Colonic mucosa (tissue), 4 donors: ENCODE measurements at regions not wholly inside any gene's neighbourhood (a gene's known extent, or its start where the extent isn't known, plus 50 kb on each side); places are given as distances from the start of the nearest gene placed in this dataset.

Experiments used
- DNase-seq: peaks from one replicate; pipeline ENCODE4 v3.0.0-alpha.2; 2020
- H3K27ac ChIP-seq: fragments of 200-600 bp; one replicate; pipeline ENCODE4 v1.8.0; 2021
- H3K27me3 ChIP-seq: fragments of 200-600 bp; one replicate; pipeline ENCODE4 v1.8.0; 2021
- H3K36me3 ChIP-seq: fragments of 200-600 bp; one replicate; pipeline ENCODE4 v1.8.0; 2021
- H3K4me1 ChIP-seq: fragments of 200-600 bp; one replicate; pipeline ENCODE4 v1.8.0; 2021; ENCODE audit warnings: mild to moderate bottlenecking
- H3K4me3 ChIP-seq: fragments of 200-600 bp; one replicate; pipeline ENCODE4 v1.8.0; 2021
- H3K9ac ChIP-seq, 2 donors: one replicate each; pipeline ENCODE4 v1.7.0; 2013; ENCODE audit warnings: control low read depth in 2 of 2, low read depth in 2 of 2, low read length in 2 of 2
- H3K9me3 ChIP-seq: fragments of 200-600 bp; one replicate; pipeline ENCODE4 v1.8.0; 2021
- intact Hi-C: fragments of 100-400 bp; cut with DNase I; formaldehyde crosslinking; loops from one replicate; pipeline ENCODE4 v1.14.1; 2022
- TF ChIP-seq, protein P1 (sequence below): fragments of 200-600 bp; IDR thresholded peaks from one replicate; pipeline ENCODE4 v1.8.0; 2022; ENCODE audit warnings: antibody characterized with exemption, mild to moderate bottlenecking
- donor health status: healthy.
- donor health status: DM: no; HTN: no; CAD: no.
- donor health status: DM: no; HTN: no; CAD: no.

DNA sequence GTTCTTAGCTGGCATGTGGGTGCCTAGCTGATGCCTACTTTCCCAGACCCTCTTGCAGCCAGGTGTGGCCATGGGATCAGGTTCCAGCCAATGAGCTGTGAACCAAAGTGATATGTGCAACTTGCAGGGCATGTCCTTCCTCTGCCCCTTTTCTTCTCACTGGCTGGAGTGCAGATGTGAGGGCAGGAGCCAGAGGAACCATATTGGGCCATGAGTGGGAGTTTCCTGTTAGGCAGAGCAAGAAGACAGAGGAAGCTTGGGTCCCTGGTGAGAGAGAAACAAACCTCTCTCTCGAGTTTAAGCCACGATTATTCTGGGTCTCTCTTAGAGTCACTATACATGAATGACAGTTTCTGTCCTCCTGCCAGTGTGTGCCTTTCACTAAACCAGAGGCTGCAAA lies 120.4 kb upstream of the STX18 start:
- no peaks in the 10 kb centered on the region for H3K27me3 ChIP-seq
- H3K4me1 ChIP-seq: no peaks in the 10 kb centered on the region
- no peak for DNase-seq
- no peaks in the 10 kb centered on the region for H3K9me3 ChIP-seq
- no peak overlapping the region for H3K27ac ChIP-seq
- TF ChIP-seq, protein P1, sequence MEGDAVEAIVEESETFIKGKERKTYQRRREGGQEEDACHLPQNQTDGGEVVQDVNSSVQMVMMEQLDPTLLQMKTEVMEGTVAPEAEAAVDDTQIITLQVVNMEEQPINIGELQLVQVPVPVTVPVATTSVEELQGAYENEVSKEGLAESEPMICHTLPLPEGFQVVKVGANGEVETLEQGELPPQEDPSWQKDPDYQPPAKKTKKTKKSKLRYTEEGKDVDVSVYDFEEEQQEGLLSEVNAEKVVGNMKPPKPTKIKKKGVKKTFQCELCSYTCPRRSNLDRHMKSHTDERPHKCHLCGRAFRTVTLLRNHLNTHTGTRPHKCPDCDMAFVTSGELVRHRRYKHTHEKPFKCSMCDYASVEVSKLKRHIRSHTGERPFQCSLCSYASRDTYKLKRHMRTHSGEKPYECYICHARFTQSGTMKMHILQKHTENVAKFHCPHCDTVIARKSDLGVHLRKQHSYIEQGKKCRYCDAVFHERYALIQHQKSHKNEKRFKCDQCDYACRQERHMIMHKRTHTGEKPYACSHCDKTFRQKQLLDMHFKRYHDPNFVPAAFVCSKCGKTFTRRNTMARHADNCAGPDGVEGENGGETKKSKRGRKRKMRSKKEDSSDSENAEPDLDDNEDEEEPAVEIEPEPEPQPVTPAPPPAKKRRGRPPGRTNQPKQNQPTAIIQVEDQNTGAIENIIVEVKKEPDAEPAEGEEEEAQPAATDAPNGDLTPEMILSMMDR: no peak
- intact Hi-C loops: no loop called here
- H3K4me3 ChIP-seq: no peak overlapping the region
- no peaks in the 10 kb centered on the region for H3K36me3 ChIP-seq
- H3K9ac ChIP-seq: no peak overlapping the region

DNA sequence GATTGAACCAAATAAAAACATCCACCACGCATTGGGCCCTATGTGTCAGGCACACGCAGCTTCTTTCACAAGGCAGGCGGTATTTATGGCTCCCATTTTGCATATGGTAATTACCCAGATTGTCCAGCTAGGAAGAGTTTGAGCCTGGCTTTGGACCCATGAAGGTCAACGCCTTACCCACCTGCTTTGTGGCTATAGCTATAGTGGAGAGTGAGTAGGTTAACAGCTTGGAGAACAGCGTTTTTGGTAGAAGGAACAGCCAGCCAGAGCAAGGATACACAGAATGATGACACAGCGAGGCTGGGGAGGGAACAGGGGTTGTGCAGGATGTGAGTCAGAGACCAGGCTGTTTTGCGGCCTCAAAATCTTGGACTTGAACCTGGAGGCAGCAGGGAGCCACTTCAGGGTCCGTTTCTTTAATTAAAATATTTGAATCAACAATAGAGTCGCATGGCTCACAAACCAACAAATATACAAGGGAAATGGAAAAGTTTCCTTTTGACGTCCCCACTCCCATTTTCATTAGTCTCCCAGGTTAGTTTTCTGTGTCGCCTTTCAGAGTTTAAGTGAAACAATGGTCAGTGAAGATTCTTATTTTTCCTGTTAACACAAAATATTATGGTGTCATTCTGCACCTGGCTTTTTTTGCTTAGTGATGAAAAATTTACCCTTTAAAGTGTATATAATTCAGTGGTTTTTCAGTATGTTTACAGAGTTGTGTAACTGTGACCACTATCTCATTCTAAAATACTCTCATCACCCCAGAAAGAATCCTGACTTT lies 118.2 kb upstream of the STX18 start:
- intact Hi-C loops: no loop called here
- Histone ChIP-seq H3K9me3 (no peaks in the 10 kb centered on the region), H3K9ac (no peak overlapping the region), H3K27me3 (no peaks in the 10 kb centered on the region), H3K27ac (no peak overlapping the region), H3K4me1 (no peaks in the 10 kb centered on the region), H3K36me3 (no peaks in the 10 kb centered on the region), H3K4me3 (no peak overlapping the region)
- TF ChIP-seq, protein P1: no peak
- no peak for DNase-seq

DNA sequence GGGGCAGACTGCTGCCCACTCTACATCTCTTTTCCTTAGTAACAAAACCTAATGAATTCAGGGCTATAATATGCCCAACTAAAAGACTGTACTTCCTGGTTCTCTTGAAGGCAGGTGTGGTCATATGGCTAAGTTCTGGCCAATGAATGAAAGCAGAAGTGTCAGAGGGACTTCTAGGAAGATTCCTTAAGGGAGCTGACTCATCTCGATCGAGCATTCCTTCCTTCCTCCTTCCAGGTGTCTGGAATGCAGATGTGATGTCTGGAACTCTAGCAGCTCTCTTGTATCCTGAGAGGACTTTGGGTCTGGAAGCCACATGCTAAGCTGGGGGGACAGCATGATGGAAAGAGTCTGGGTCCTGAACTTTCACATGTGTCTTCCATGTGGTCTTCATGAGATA lies 116.2 kb upstream of the STX18 start:
- Histone ChIP-seq H3K27ac (no peak overlapping the region), H3K27me3 (no peaks in the 10 kb centered on the region), H3K4me1 (no peaks in the 10 kb centered on the region), H3K36me3 (no peaks in the 10 kb centered on the region), H3K9ac (no peak overlapping the region), H3K4me3 (no peak overlapping the region), H3K9me3 (no peaks in the 10 kb centered on the region)
- TF ChIP-seq, protein P1: no peak
- DNase-seq: no peak
- intact Hi-C loops: no loop called here

DNA sequence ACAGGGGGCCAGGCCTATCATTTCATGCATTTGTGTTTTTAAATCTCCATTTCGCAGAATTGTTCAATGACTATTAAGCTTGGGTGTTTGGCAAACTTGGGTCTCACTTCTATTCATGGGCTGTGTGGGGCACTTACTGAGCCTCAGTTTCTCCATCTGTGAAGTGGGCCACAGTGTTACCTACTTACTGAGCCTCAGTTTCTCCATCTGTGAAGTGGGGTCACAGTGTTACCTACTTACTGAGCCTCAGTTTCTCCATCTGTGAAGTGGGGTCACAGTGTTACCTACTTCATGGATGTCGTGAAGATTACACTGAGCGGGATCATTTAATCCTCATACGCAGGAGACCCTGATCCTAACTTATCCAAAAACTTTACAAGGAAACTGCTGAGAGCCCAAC lies 115.1 kb upstream of the STX18 start:
- Histone ChIP-seq H3K36me3 (no peaks in the 10 kb centered on the region), H3K27me3 (no peaks in the 10 kb centered on the region), H3K4me1 (no peaks in the 10 kb centered on the region), H3K27ac (no peak overlapping the region), H3K4me3 (no peak overlapping the region), H3K9ac (no peak overlapping the region), H3K9me3 (no peaks in the 10 kb centered on the region)
- TF ChIP-seq, protein P1: no peak
- no peak for DNase-seq
- intact Hi-C loops: no loop called here

DNA sequence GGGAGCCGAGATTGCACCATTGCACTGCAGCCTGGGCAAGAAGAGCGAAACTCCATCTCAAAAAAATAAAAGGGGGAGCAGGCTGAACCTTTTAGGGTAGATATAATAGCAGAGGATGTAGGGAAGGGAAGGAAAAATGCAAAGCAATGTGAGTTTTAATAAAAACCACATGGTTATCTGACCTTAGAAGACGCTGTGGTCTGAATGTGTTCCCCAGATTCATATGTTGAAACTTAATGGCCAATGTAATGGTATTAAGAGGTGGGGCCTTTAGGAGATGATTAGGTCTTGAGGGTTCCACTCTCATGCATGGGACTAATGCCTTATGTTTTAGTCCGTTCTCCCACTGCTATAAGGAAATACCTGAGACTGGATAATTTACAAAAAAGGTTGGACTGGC lies 114.1 kb upstream of the STX18 start:
- Histone ChIP-seq H3K36me3 (no peaks in the 10 kb centered on the region), H3K4me3 (no peak overlapping the region), H3K27ac (no peak overlapping the region), H3K9ac (no peak overlapping the region), H3K4me1 (no peaks in the 10 kb centered on the region), H3K9me3 (no peaks in the 10 kb centered on the region), H3K27me3 (no peaks in the 10 kb centered on the region)
- intact Hi-C loops: no loop called here
- TF ChIP-seq, protein P1: no peak
- DNase-seq: no peak
